A549 (cell line): ENCODE measurements at regions not wholly inside any gene's neighbourhood (a gene's known extent, or its start where the extent isn't known, plus 50 kb on each side); places are given as distances from the start of the nearest gene placed in this dataset.
A peak's percentile ranks its signal among the peaks of the same experiment; 100 is the strongest.

Experiments used
- ATAC-seq, 2 experiments: fragments of 200-7000 bp in 1 of 2; fragments of >200 bp in 1 of 2; cut with Nextera tagmentation in 1 of 2; cut with Tn5 transposase in 1 of 2; 3 replicates each; pipeline versions ENCODE4 v1.8.0 to v1.9.1; 2018 to 2020; ENCODE audit warnings: mild to moderate bottlenecking in 1 of 2, moderate library complexity in 1 of 2
- CTCF ChIA-PET: fragments of 300-600 bp; sonication (Branson Sonifier 250); formaldehyde crosslinking; extraction: SDS; loops from one replicate; lab custom pipeline; 2021; ENCODE audit warnings: antibody characterized with exemption, inconsistent platforms; lab: Yijun Ruan, JAX
- POLR2A ChIA-PET: fragments of 350-600 bp; formaldehyde crosslinking; extraction: SDS; loops from one replicate; lab custom pipeline; 2021; ENCODE audit warnings: antibody characterized with exemption, inconsistent platforms; lab: Yijun Ruan, JAX
- DNase-seq, 2 experiments: peaks; one replicate each; pipeline versions ENCODE4 v3.0.0 to v3.0.0-alpha.2; 2011 to 2016; ENCODE audit warnings: low read depth in 1 of 2, low spot score in 1 of 2
- FAIRE-seq: peaks from 2 replicates; lab custom pipeline; 2011; peaks lifted over from hg19 to GRCh38; lab: Jason Lieb, UNC
- H3K27ac ChIP-seq, 2 experiments: fragments of >200 bp; sonication (Bioruptor Twin); formaldehyde crosslinking; 3 replicates each; pipeline ENCODE4 v1.5.1; 2016 to 2017
- H3K4me1 ChIP-seq: fragments of >200 bp; sonication (Bioruptor Twin); formaldehyde crosslinking; 3 replicates; pipeline ENCODE4 v1.6.1; 2016
- H3K4me2 ChIP-seq: fragments of >200 bp; sonication (Bioruptor Twin); formaldehyde crosslinking; 3 replicates; pipeline ENCODE4 v1.6.1; 2016
- H3K4me3 ChIP-seq: fragments of >200 bp; sonication (Bioruptor Twin); formaldehyde crosslinking; 3 replicates; pipeline ENCODE4 v1.5.1; 2016
- H3K9me3 ChIP-seq: fragments of >200 bp; sonication (Bioruptor Twin); formaldehyde crosslinking; 3 replicates; pipeline ENCODE4 v1.6.1; 2016
- CBX2 ChIP-seq: fragments of 200-600 bp; sonication (generic); IDR thresholded peaks from 2 replicates; pipeline ENCODE4 v1.6.1; 2016; ENCODE audit warnings: low read depth, mild to moderate bottlenecking, borderline replicate concordance
- CBX8 ChIP-seq: fragments of 200-600 bp; sonication (generic); IDR thresholded peaks from 2 replicates; pipeline ENCODE4 v1.6.1; 2016
- CEBPB ChIP-seq, 2 experiments: fragments of >200 bp in 1 of 2; sonication (Bioruptor Twin) in 1 of 2; formaldehyde crosslinking in 1 of 2; IDR thresholded peaks; 2 replicates each; pipeline ENCODE4 v1.6.1; 2012 to 2016
- CHD2 ChIP-seq: fragments of 150-350 bp; IDR thresholded peaks from 2 replicates; pipeline ENCODE4 v1.6.1; 2014; ENCODE audit warnings: low read length; ENCODE audit not compliant: partially characterized antibody
- CTCF ChIP-seq: fragments of >200 bp; sonication (Bioruptor Twin); formaldehyde crosslinking; IDR thresholded peaks from 3 replicates; pipeline ENCODE4 v1.5.1; 2016
- EHF ChIP-seq: fragments of 250-450 bp; sonication (Bioruptor Pico); IDR thresholded peaks from 2 replicates; pipeline ENCODE4 v1.5.0; 2020; ENCODE audit warnings: mild to moderate bottlenecking
- ESRRA ChIP-seq: fragments of 150-350 bp; IDR thresholded peaks from 2 replicates; pipeline ENCODE4 v1.6.1; 2014; ENCODE audit warnings: mild to moderate bottlenecking, low read length, borderline replicate concordance
- HEYL ChIP-seq: fragments of 250-450 bp; sonication (Bioruptor Pico); IDR thresholded peaks from 2 replicates; pipeline ENCODE4 v1.8.0; 2021; ENCODE audit warnings: mild to moderate bottlenecking, moderate library complexity
- HOXB13 ChIP-seq: fragments of 250-450 bp; sonication (Bioruptor Pico); IDR thresholded peaks from 2 replicates; pipeline ENCODE4 v1.5.0; 2020; ENCODE audit warnings: low read depth, mild to moderate bottlenecking, moderate library complexity
- HOXB5 ChIP-seq: fragments of 250-450 bp; sonication (Bioruptor Pico); IDR thresholded peaks from 2 replicates; pipeline ENCODE4 v1.5.0; 2020; ENCODE audit warnings: mild to moderate bottlenecking, moderate library complexity
- KDM5A ChIP-seq: fragments of 200-600 bp; sonication (generic); IDR thresholded peaks from 2 replicates; pipeline ENCODE4 v1.6.1; 2016; ENCODE audit warnings: antibody characterized with exemption, mild to moderate bottlenecking
- MAFK ChIP-seq: fragments of 450-650 bp; IDR thresholded peaks from 2 replicates; pipeline ENCODE4 v1.6.1; 2014; ENCODE audit not compliant: partially characterized antibody
- MAZ ChIP-seq: fragments of 150-350 bp; IDR thresholded peaks from 2 replicates; pipeline ENCODE4 v1.6.1; 2014; ENCODE audit warnings: antibody characterized with exemption, low read depth, low read length, borderline replicate concordance
- MYC ChIP-seq: IDR thresholded peaks from 2 replicates; pipeline ENCODE4 v1.6.1; 2012; ENCODE audit warnings: mild to moderate bottlenecking, inconsistent platforms, low read length, improper control_type of control experiment, borderline replicate concordance
- NR3C1 ChIP-seq: fragments of >200 bp; sonication (Bioruptor Twin); formaldehyde crosslinking; IDR thresholded peaks from 3 replicates; pipeline ENCODE4 v1.6.1; 2017
- POLR2A ChIP-seq: IDR thresholded peaks from 2 replicates; pipeline ENCODE4 v1.6.1; 2012; ENCODE audit warnings: mild to moderate bottlenecking, low read length
- POLR2AphosphoS2 ChIP-seq: conservative IDR thresholded peaks from 2 replicates; pipeline ENCODE4 v1.6.1; 2012; ENCODE audit warnings: low read length, improper control_type of control experiment, inconsistent platforms
- RAD21 ChIP-seq, 2 experiments: fragments of >200 bp in 1 of 2; sonication (Bioruptor Twin) in 1 of 2; formaldehyde crosslinking in 1 of 2; IDR thresholded peaks in 1 of 2; conservative IDR thresholded peaks in 1 of 2; 2 replicates in 1 of 2; 3 replicates in 1 of 2; pipeline ENCODE4 v1.6.1; 2012 to 2018; ENCODE audit warnings: inconsistent platforms in 1 of 2
- REST ChIP-seq: fragments of 200-600 bp; sonication (generic); IDR thresholded peaks from 2 replicates; pipeline ENCODE4 v1.6.1; 2016; ENCODE audit warnings: antibody characterized with exemption, mild to moderate bottlenecking, moderate library complexity
- SMC3 ChIP-seq: fragments of >200 bp; sonication (Bioruptor Twin); formaldehyde crosslinking; IDR thresholded peaks from 3 replicates; pipeline ENCODE4 v1.6.1; 2018; ENCODE audit warnings: inconsistent platforms
- SREBF2 ChIP-seq: fragments of 450-650 bp; IDR thresholded peaks from 2 replicates; pipeline ENCODE4 v1.6.1; 2014; ENCODE audit warnings: mild to moderate bottlenecking, moderate library complexity
- TFCP2L1 ChIP-seq: fragments of 250-450 bp; sonication (Bioruptor Pico); IDR thresholded peaks from 2 replicates; pipeline ENCODE4 v1.5.0; 2021; ENCODE audit warnings: mild to moderate bottlenecking
- ZC3H11A ChIP-seq: fragments of 450-650 bp; IDR thresholded peaks from 2 replicates; pipeline ENCODE4 v1.6.1; 2014; ENCODE audit warnings: antibody characterized with exemption, mild to moderate bottlenecking
- ZFP36 ChIP-seq: fragments of 450-650 bp; IDR thresholded peaks from 2 replicates; pipeline ENCODE4 v1.6.1; 2014; ENCODE audit warnings: borderline replicate concordance; ENCODE audit not compliant: partially characterized antibody
- WGBS: methylation state at CpG from one replicate; pipeline ENCODE4 v1.1.6; 2017; ENCODE audit errors: missing lambda C conversion rate; 5-methylcytosine and 5-hydroxymethylcytosine counted together
- TF ChIP-seq, protein P1 (sequence below): fragments of >200 bp; sonication (Bioruptor Twin); formaldehyde crosslinking; IDR thresholded peaks from 2 replicates; pipeline ENCODE4 v1.6.1; 2016
- TF ChIP-seq, protein P2 (sequence below): IDR thresholded peaks from 2 replicates; pipeline ENCODE4 v1.6.1; 2012

- TF ChIP-seq HEYL (CRISPR knock-in tag) (no peak), CTCF (no peak), ZFP36 (no peak), CBX8 (no peak), REST (no peak), MAZ (no peak), CEBPB (IDR thresholded peaks at IDR 0.05) (no peak), TFCP2L1 (CRISPR knock-in tag) (no peak), MYC (no peak), KDM5A (no peak), CHD2 (no peak), ZC3H11A (no peak)
- TF ChIP-seq, protein P1, sequence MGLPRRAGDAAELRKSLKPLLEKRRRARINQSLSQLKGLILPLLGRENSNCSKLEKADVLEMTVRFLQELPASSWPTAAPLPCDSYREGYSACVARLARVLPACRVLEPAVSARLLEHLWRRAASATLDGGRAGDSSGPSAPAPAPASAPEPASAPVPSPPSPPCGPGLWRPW = no peak
- TF ChIP-seq, protein P2, sequence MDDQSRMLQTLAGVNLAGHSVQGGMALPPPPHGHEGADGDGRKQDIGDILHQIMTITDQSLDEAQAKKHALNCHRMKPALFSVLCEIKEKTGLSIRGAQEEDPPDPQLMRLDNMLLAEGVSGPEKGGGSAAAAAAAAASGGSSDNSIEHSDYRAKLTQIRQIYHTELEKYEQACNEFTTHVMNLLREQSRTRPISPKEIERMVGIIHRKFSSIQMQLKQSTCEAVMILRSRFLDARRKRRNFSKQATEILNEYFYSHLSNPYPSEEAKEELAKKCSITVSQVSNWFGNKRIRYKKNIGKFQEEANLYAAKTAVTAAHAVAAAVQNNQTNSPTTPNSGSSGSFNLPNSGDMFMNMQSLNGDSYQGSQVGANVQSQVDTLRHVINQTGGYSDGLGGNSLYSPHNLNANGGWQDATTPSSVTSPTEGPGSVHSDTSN = no peak
- no peak for DNase-seq
- Histone ChIP-seq H3K9me3 (no peaks in the 10 kb centered on the region), H3K4me3 (no peak overlapping the region), H3K4me2 (peak overlapping the region; percentile 8; the same call in 1 of the 3 replicates), H3K4me1 (peaks cover 13% of the 10 kb centered on the region), H3K27ac (no peak overlapping the region)
- ChIA-PET POLR2A (no interaction called here), CTCF (interaction anchor here (0.8 to 3.1 kb wide), 6 partner anchors 10 to 384 kb away, joined by 3 to 17 read pairs (median 4); no protein-coding TSS in a partner anchor)
- FAIRE-seq = no peak
- WGBS = 26% methylated on average over 1 of the region's 1 CpG
- no peak for ATAC-seq
These were observed 70.3 kb upstream of the CNTLN start for GRCh38 chr9:17064558-17064957.

GRCh38 chr9:17063535-17064135 is 71.2 kb upstream of the CNTLN start:
- Histone ChIP-seq H3K4me2 (no peak overlapping the region), H3K4me1 (peaks cover 13% of the 10 kb centered on the region), H3K27ac (no peak overlapping the region), H3K9me3 (no peaks in the 10 kb centered on the region), H3K4me3 (no peak overlapping the region)
- ChIA-PET POLR2A (no interaction called here), CTCF (interaction anchor here (0.5 to 3.1 kb wide), 15 partner anchors 9 to 507 kb away, joined by 3 to 17 read pairs (median 4); no protein-coding TSS in a partner anchor)
- TF ChIP-seq SREBF2 = no peak
- TF ChIP-seq CBX2 = no peak
- TF ChIP-seq NR3C1 = no peak
- peak; percentile 68 for TF ChIP-seq SMC3
- peak; percentile 76 for TF ChIP-seq CTCF
- no peak for TF ChIP-seq MAFK
- no peak for TF ChIP-seq HOXB13 (CRISPR knock-in tag)
- TF ChIP-seq POLR2A = no peak
- peak; percentile 68 to 78 for TF ChIP-seq RAD21 (conservative IDR thresholded peaks at IDR 0.05 in 1 of 2, IDR thresholded peaks at IDR 0.05 in 1 of 2)
- TF ChIP-seq POLR2AphosphoS2 = no peak
- TF ChIP-seq HOXB5 (CRISPR knock-in tag) = no peak
- TF ChIP-seq ZFP36 = no peak
- no peak for TF ChIP-seq KDM5A
- no peak for TF ChIP-seq EHF (CRISPR knock-in tag)
- no peak for TF ChIP-seq ESRRA
- 4% methylated on average over 2 of the region's 2 CpGs for WGBS
- DNase-seq = peak; percentile 23 to 69
- peak; percentile 93 for FAIRE-seq
- peak; percentile 98 for ATAC-seq
